ENCODE measurements at regions not wholly inside any gene's neighbourhood (a gene's known extent, or its start where the extent isn't known, plus 50 kb on each side); places are given as distances from the start of the nearest gene placed in this dataset.

DNA sequence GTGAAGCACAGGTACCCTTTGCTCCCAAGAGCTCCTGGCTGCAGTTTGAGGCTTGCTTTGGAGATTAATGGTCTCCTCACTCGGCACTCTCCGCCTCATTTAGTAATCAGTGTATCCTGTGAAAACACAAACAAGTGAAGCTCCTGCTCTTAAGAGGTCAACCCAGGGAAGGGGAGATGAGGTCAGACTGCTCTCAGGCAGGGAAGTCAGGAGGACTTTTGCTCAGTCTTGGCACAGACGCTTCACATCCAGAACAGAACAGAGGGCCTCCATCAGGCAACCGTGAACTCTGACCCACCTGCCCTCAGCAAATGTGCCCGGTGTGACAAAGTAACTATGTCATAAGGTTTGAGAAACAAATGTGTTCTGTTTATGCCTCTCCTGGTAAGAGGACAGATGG, 428.8 kb upstream of the JARID2 start:
- CTCF ChIA-PET: interaction anchor here (0.9 kb wide), 1 partner anchor 12 kb away, joined by 3 read pairs; no protein-coding TSS in a partner anchor
- POLR2A ChIA-PET: no interaction called here
- Histone ChIP-seq H3K27me3 (replicated peaks in 2 of 5; ENCODE audit: control insufficient read depth in 4 of 5, insufficient read depth in 5 of 5, low read length in 4 of 5) (no peaks in the 10 kb centered on the region), H3K4me1 (ENCODE audit: control extremely low read depth in 1 of 4, control insufficient read depth in 4 of 4, insufficient read depth in 4 of 4, low read length in 3 of 4) (no peaks in the 10 kb centered on the region), H3K9me3 (ENCODE audit: control extremely low read depth in 1 of 5, control insufficient read depth in 4 of 5, insufficient read depth in 2 of 5, low read depth in 1 of 5, low read length in 4 of 5) (no peaks in the 10 kb centered on the region), H3K27ac (ENCODE audit: insufficient read depth in 1 of 2, low read depth in 1 of 2, low read length in 2 of 2, poor library complexity in 1 of 2, severe bottlenecking in 2 of 2) (no peak overlapping the region), H3K36me3 (ENCODE audit: control insufficient read depth in 4 of 4, insufficient read depth in 4 of 4, low read length in 3 of 4) (no peaks in the 10 kb centered on the region), H3K4me3 (ENCODE audit: control insufficient read depth in 1 of 7, extremely low read depth in 1 of 7, insufficient read depth in 4 of 7, low read depth in 2 of 7, low read length in 6 of 7) (no peak overlapping the region)
- WGBS (ENCODE audit: insufficient coverage): 98% methylated on average over 5 of the region's 5 CpGs
- no peak for DNase-seq

DNA sequence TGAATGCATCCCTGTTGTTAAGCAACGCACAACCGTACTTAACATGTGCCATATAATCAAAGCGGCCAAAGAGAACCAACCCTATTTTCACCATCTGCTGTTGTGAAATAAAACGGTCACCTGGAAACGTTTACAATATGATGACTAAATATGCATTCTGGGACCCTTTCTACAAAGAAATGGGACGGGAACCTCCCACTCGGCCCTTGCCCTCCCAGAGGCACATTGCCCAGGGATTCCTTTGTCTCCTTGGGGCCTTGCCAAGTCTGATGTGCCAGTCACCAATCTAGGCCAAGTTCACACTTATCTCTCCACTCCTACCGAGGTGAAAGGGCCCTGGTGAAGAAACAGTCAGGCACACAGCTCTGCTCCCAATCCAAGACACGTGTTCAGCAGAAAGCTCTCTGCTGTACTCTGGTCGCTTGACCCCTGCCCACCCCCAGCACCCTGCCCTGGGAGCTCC, 427.4 kb upstream of the JARID2 start:
- no peaks in the 10 kb centered on the region for H3K4me1 ChIP-seq (ENCODE audit: control extremely low read depth in 1 of 4, control insufficient read depth in 4 of 4, insufficient read depth in 4 of 4, low read length in 3 of 4)
- no peaks in the 10 kb centered on the region for H3K27me3 ChIP-seq (replicated peaks in 2 of 5; ENCODE audit: control insufficient read depth in 4 of 5, insufficient read depth in 5 of 5, low read length in 4 of 5)
- 88% methylated on average over 10 of the region's 10 CpGs for WGBS (ENCODE audit: insufficient coverage)
- H3K36me3 ChIP-seq (ENCODE audit: control insufficient read depth in 4 of 4, insufficient read depth in 4 of 4, low read length in 3 of 4): no peaks in the 10 kb centered on the region
- no peak overlapping the region for H3K27ac ChIP-seq (ENCODE audit: insufficient read depth in 1 of 2, low read depth in 1 of 2, low read length in 2 of 2, poor library complexity in 1 of 2, severe bottlenecking in 2 of 2)
- CTCF ChIA-PET: interaction anchor here (1.2 kb wide), 1 partner anchor 9 kb away, joined by 3 read pairs; no protein-coding TSS in a partner anchor
- no peaks in the 10 kb centered on the region for H3K9me3 ChIP-seq (ENCODE audit: control extremely low read depth in 1 of 5, control insufficient read depth in 4 of 5, insufficient read depth in 2 of 5, low read depth in 1 of 5, low read length in 4 of 5)
- no peak for DNase-seq
- POLR2A ChIA-PET: no interaction called here
- no peak overlapping the region for H3K4me3 ChIP-seq (ENCODE audit: control insufficient read depth in 1 of 7, extremely low read depth in 1 of 7, insufficient read depth in 4 of 7, low read depth in 2 of 7, low read length in 6 of 7)

DNA sequence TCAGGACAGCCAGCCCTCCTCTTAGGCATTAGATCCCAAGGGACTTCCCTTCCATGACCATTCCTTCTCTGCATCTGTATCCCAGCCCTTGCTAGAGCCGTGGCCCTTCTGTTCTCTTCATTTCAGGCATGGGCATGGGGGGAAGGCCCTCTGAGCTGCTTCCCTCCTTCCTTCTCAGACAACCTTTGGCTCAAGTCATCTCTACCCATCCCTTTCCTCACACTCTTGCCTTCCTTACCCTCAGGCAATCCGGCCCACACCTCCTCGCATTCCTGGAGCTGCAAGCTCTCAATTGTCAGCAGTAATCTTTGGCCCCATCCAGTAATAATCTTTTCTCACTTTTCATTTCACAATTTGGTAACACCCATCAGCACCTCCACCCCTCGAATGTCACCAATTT, 426.9 kb upstream of the JARID2 start:
- Histone ChIP-seq H3K27me3 (replicated peaks in 2 of 5; ENCODE audit: control insufficient read depth in 4 of 5, insufficient read depth in 5 of 5, low read length in 4 of 5) (no peaks in the 10 kb centered on the region), H3K36me3 (ENCODE audit: control insufficient read depth in 4 of 4, insufficient read depth in 4 of 4, low read length in 3 of 4) (no peaks in the 10 kb centered on the region), H3K4me1 (ENCODE audit: control extremely low read depth in 1 of 4, control insufficient read depth in 4 of 4, insufficient read depth in 4 of 4, low read length in 3 of 4) (peaks cover 0 to 2% (median 0%) of the 10 kb centered on the region in 4 experiments), H3K4me3 (ENCODE audit: control insufficient read depth in 1 of 7, extremely low read depth in 1 of 7, insufficient read depth in 4 of 7, low read depth in 2 of 7, low read length in 6 of 7) (no peak overlapping the region), H3K9me3 (ENCODE audit: control extremely low read depth in 1 of 5, control insufficient read depth in 4 of 5, insufficient read depth in 2 of 5, low read depth in 1 of 5, low read length in 4 of 5) (no peaks in the 10 kb centered on the region), H3K27ac (ENCODE audit: insufficient read depth in 1 of 2, low read depth in 1 of 2, low read length in 2 of 2, poor library complexity in 1 of 2, severe bottlenecking in 2 of 2) (no peak overlapping the region)
- WGBS (ENCODE audit: insufficient coverage): 81% methylated on average over 4 of the region's 4 CpGs
- DNase-seq: no peak
- CTCF ChIA-PET: interaction anchor here (1.2 kb wide), 1 partner anchor 10 kb away, joined by 3 read pairs; no protein-coding TSS in a partner anchor
- POLR2A ChIA-PET: no interaction called here

- ChIA-PET POLR2A (no interaction called here), CTCF (interaction anchor here (1.2 kb wide), 1 partner anchor 11 kb away, joined by 3 read pairs; no protein-coding TSS in a partner anchor)
- peaks cover 0 to 11% (median 8%) of the 10 kb centered on the region in 4 experiments for H3K4me1 ChIP-seq (ENCODE audit: control extremely low read depth in 1 of 4, control insufficient read depth in 4 of 4, insufficient read depth in 4 of 4, low read length in 3 of 4)
These were observed 425.9 kb upstream of the JARID2 start for GRCh38 chr6:14819840-14820420.

DNA sequence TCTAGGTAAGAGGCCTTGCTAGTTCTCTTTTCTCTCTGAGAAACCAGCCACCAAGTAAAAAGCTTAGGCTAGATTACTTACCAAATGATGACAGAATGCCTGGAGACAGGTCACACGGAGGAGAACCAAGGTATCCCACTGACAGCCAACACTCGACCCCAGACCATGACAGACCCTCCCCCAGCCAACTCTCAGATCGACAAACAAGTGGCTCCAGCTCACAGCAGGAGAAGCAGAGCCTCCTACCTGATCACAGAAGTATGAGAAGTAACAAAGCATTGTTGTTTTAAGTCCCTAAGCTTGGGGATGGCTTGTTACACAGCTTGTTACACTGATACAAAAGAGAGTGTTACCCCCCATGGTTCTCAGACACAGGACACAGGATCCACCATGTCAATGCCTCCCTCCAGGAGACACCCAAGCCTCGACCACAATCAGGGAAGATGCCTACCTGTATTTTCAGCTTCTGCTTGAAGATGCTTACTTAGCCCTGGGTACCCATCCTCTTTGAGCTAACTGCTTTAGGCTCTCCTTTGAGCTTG, 423.8 kb upstream of the JARID2 start:
- WGBS (ENCODE audit: insufficient coverage): 95% methylated on average over 3 of the region's 4 CpGs
- peaks cover 0 to 14% (median 9%) of the 10 kb centered on the region in 4 experiments for H3K4me1 ChIP-seq (ENCODE audit: control extremely low read depth in 1 of 4, control insufficient read depth in 4 of 4, insufficient read depth in 4 of 4, low read length in 3 of 4)
- POLR2A ChIA-PET: interaction anchor here (0.6 kb wide), 1 partner anchor 1665 kb away, joined by 7 read pairs; no protein-coding TSS in a partner anchor

More at GRCh38 chr6:14819840-14820420, 425.9 kb upstream of the JARID2 start:
- H3K4me3 ChIP-seq (ENCODE audit: control insufficient read depth in 1 of 7, extremely low read depth in 1 of 7, insufficient read depth in 4 of 7, low read depth in 2 of 7, low read length in 6 of 7): no peak overlapping the region
- no peaks in the 10 kb centered on the region for H3K9me3 ChIP-seq (ENCODE audit: control extremely low read depth in 1 of 5, control insufficient read depth in 4 of 5, insufficient read depth in 2 of 5, low read depth in 1 of 5, low read length in 4 of 5)
- 94% methylated on average over 3 of the region's 12 CpGs for WGBS (ENCODE audit: insufficient coverage)
- DNase-seq: no peak
- H3K36me3 ChIP-seq (ENCODE audit: control insufficient read depth in 4 of 4, insufficient read depth in 4 of 4, low read length in 3 of 4): no peaks in the 10 kb centered on the region
- H3K27me3 ChIP-seq (replicated peaks in 2 of 5; ENCODE audit: control insufficient read depth in 4 of 5, insufficient read depth in 5 of 5, low read length in 4 of 5): no peaks in the 10 kb centered on the region
- no peak overlapping the region for H3K27ac ChIP-seq (ENCODE audit: insufficient read depth in 1 of 2, low read depth in 1 of 2, low read length in 2 of 2, poor library complexity in 1 of 2, severe bottlenecking in 2 of 2)

GRCh38 chr6:14822679-14823078, 423.2 kb upstream of the JARID2 start:
- Histone ChIP-seq H3K4me1 (ENCODE audit: control extremely low read depth in 1 of 4, control insufficient read depth in 4 of 4, insufficient read depth in 4 of 4, low read length in 3 of 4) (peaks cover 0 to 14% (median 9%) of the 10 kb centered on the region in 4 experiments), H3K36me3 (ENCODE audit: control insufficient read depth in 4 of 4, insufficient read depth in 4 of 4, low read length in 3 of 4) (no peaks in the 10 kb centered on the region), H3K27me3 (replicated peaks in 2 of 5; ENCODE audit: control insufficient read depth in 4 of 5, insufficient read depth in 5 of 5, low read length in 4 of 5) (no peaks in the 10 kb centered on the region), H3K27ac (ENCODE audit: insufficient read depth in 1 of 2, low read depth in 1 of 2, low read length in 2 of 2, poor library complexity in 1 of 2, severe bottlenecking in 2 of 2) (no peak overlapping the region), H3K9me3 (ENCODE audit: control extremely low read depth in 1 of 5, control insufficient read depth in 4 of 5, insufficient read depth in 2 of 5, low read depth in 1 of 5, low read length in 4 of 5) (no peaks in the 10 kb centered on the region), H3K4me3 (ENCODE audit: control insufficient read depth in 1 of 7, extremely low read depth in 1 of 7, insufficient read depth in 4 of 7, low read depth in 2 of 7, low read length in 6 of 7) (no peak overlapping the region)
- no peak for DNase-seq
- CTCF ChIA-PET: interaction anchor here (0.9 to 1.5 kb wide), 2 partner anchors 12 to 23 kb away, joined by 3 to 4 read pairs; no protein-coding TSS in a partner anchor
- WGBS (ENCODE audit: insufficient coverage): 100% methylated on average over 2 of the region's 7 CpGs
- POLR2A ChIA-PET: no interaction called here

More for the DNA sequence above, 423.8 kb upstream of the JARID2 start:
- no peaks in the 10 kb centered on the region for H3K9me3 ChIP-seq (ENCODE audit: control extremely low read depth in 1 of 5, control insufficient read depth in 4 of 5, insufficient read depth in 2 of 5, low read depth in 1 of 5, low read length in 4 of 5)
- H3K4me3 ChIP-seq (ENCODE audit: control insufficient read depth in 1 of 7, extremely low read depth in 1 of 7, insufficient read depth in 4 of 7, low read depth in 2 of 7, low read length in 6 of 7): no peak overlapping the region
- no peak overlapping the region for H3K27ac ChIP-seq (ENCODE audit: insufficient read depth in 1 of 2, low read depth in 1 of 2, low read length in 2 of 2, poor library complexity in 1 of 2, severe bottlenecking in 2 of 2)
- DNase-seq: no peak
- H3K27me3 ChIP-seq (replicated peaks in 2 of 5; ENCODE audit: control insufficient read depth in 4 of 5, insufficient read depth in 5 of 5, low read length in 4 of 5): no peaks in the 10 kb centered on the region
- no peaks in the 10 kb centered on the region for H3K36me3 ChIP-seq (ENCODE audit: control insufficient read depth in 4 of 4, insufficient read depth in 4 of 4, low read length in 3 of 4)
- CTCF ChIA-PET: interaction anchor here (0.9 kb wide), 2 partner anchors 22 to 76 kb away, joined by 3 read pairs; no protein-coding TSS in a partner anchor

DNA sequence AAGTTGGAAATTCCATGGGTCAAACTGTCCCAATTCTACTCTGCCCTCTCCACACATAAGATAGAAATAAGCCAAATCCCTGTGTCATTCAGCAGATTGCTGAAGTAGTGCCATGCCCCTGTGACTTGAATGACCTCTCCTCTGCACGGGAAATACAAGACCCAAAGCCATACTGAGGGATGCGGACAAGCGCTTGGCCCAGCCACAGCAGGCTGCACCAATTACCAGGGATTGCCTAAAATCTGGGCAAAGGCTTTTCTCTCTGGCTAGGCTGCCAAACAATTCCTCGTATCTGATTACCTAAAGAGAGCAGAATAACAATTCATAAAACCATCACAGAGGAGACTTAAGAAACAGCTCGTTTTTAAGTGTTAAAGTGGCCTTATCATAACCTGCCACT, 421.8 kb upstream of the JARID2 start:
- H3K36me3 ChIP-seq (ENCODE audit: control insufficient read depth in 4 of 4, insufficient read depth in 4 of 4, low read length in 3 of 4): no peaks in the 10 kb centered on the region
- POLR2A ChIA-PET: interaction anchor here (0.7 kb wide), 1 partner anchor 421 kb away, joined by 3 read pairs; no protein-coding TSS in a partner anchor
- no peaks in the 10 kb centered on the region for H3K9me3 ChIP-seq (ENCODE audit: control extremely low read depth in 1 of 5, control insufficient read depth in 4 of 5, insufficient read depth in 2 of 5, low read depth in 1 of 5, low read length in 4 of 5)
- CTCF ChIA-PET: interaction anchor here (1.2 to 1.6 kb wide), 4 partner anchors 12 to 97 kb away, joined by 3 to 4 read pairs (median 3); no protein-coding TSS in a partner anchor
- no peak overlapping the region for H3K4me3 ChIP-seq (ENCODE audit: control insufficient read depth in 1 of 7, extremely low read depth in 1 of 7, insufficient read depth in 4 of 7, low read depth in 2 of 7, low read length in 6 of 7)
- no peaks in the 10 kb centered on the region for H3K27me3 ChIP-seq (replicated peaks in 2 of 5; ENCODE audit: control insufficient read depth in 4 of 5, insufficient read depth in 5 of 5, low read length in 4 of 5)
- 97% methylated on average over 4 of the region's 5 CpGs for WGBS (ENCODE audit: insufficient coverage)
- H3K27ac ChIP-seq (ENCODE audit: insufficient read depth in 1 of 2, low read depth in 1 of 2, low read length in 2 of 2, poor library complexity in 1 of 2, severe bottlenecking in 2 of 2): no peak overlapping the region
- peaks cover 0 to 14% (median 9%) of the 10 kb centered on the region in 4 experiments for H3K4me1 ChIP-seq (ENCODE audit: control extremely low read depth in 1 of 4, control insufficient read depth in 4 of 4, insufficient read depth in 4 of 4, low read length in 3 of 4)
- DNase-seq: no peak

All from common myeloid progenitor, CD34-positive (primary cell).